HEK293T (cell line): ENCODE measurements at regions not wholly inside any gene's neighbourhood (a gene's known extent, or its start where the extent isn't known, plus 50 kb on each side); places are given as distances from the start of the nearest gene placed in this dataset.

Experiments used
- BHLHE40 ChIP-seq: fragments of 450-650 bp; IDR thresholded peaks from 2 replicates; pipeline ENCODE4 v1.6.1; 2016; ENCODE audit warnings: mild to moderate bottlenecking, moderate library complexity, borderline replicate concordance
- FOXA1 ChIP-seq: fragments of 450-650 bp; IDR thresholded peaks from 2 replicates; pipeline ENCODE4 v1.6.1; 2016; ENCODE audit warnings: mild to moderate bottlenecking
- FOXK2 ChIP-seq: fragments of 450-650 bp; IDR thresholded peaks from 2 replicates; pipeline ENCODE4 v1.6.1; 2016; ENCODE audit warnings: mild to moderate bottlenecking
- FOXM1 ChIP-seq: fragments of 450-650 bp; IDR thresholded peaks from 2 replicates; pipeline ENCODE4 v1.6.1; 2017; ENCODE audit warnings: mild to moderate bottlenecking, borderline replicate concordance
- HDGF ChIP-seq: fragments of 450-650 bp; IDR thresholded peaks from 2 replicates; pipeline ENCODE4 v1.6.1; 2017; ENCODE audit warnings: antibody characterized with exemption, borderline replicate concordance
- L3MBTL2 ChIP-seq: fragments of 450-650 bp; conservative IDR thresholded peaks from 2 replicates; pipeline ENCODE4 v1.6.1; 2016; ENCODE audit warnings: mild to moderate bottlenecking
- LEF1 ChIP-seq: fragments of 450-650 bp; IDR thresholded peaks from 2 replicates; pipeline ENCODE4 v1.6.1; 2017; ENCODE audit warnings: mild to moderate bottlenecking, borderline replicate concordance
- NFRKB ChIP-seq: fragments of 450-650 bp; IDR thresholded peaks from 2 replicates; pipeline ENCODE4 v1.6.1; 2016; ENCODE audit warnings: mild to moderate bottlenecking, moderate library complexity
- SP1 ChIP-seq: fragments of 450-650 bp; IDR thresholded peaks from 2 replicates; pipeline ENCODE4 v1.6.1; 2017
- SUZ12 ChIP-seq: fragments of 450-650 bp; IDR thresholded peaks from 2 replicates; pipeline ENCODE4 v1.6.1; 2016; ENCODE audit warnings: mild to moderate bottlenecking
- TARDBP ChIP-seq: fragments of 450-650 bp; IDR thresholded peaks from 2 replicates; pipeline ENCODE4 v1.6.1; 2016
- ZNF384 ChIP-seq: fragments of 450-650 bp; IDR thresholded peaks from 2 replicates; pipeline ENCODE4 v1.6.1; 2016

DNA sequence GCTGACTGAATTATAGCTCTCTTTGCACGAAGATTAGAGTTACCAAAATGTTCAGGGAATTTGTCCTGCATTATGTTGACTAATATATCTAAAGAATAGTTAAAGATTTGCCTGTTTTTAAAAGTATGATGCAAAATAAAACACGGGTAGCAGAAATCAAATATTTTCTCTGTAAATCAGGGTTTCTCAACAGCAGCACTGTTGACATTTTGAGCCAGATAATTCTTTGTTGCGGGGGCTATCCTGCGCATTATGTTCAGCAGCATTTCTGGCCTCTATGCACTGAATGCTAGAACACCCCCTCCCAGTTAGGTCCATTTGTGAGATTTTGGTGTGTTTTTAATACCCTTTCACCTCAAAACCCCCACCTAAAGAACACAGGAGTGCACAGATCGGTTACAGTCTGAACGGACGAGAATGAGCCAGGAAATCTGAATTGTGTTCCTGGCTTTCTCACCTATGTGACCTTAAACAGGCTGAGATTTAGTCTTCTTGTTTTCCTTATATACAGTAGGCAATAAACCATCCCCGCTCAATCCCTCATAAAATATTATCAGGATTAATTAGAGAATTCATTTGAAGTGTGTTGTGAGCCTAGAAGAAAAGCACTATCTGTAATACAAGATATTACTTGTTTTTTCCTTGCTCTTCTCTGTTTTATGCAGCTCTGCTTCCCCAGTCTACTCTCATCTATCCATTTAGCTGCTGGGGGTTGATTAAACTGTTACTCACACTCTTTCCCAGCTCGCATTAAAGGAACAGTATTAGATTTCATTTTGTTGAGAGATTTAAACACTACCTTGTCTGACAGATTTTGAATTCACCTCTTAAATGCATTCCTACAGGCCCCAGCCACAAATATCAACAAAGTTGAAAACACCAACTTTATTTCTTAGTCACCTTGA lies 247.5 kb upstream of the GOLIM4 start:
- no peak for TF ChIP-seq FOXM1
- TF ChIP-seq SP1 = no peak
- TF ChIP-seq SUZ12 = no peak
- TF ChIP-seq L3MBTL2 = no peak
- TF ChIP-seq BHLHE40 = no peak
- TF ChIP-seq FOXK2 = no peak
- TF ChIP-seq NFRKB = no peak
- TF ChIP-seq FOXA1 = no peak
- no peak for TF ChIP-seq LEF1
- TF ChIP-seq ZNF384 = no peak
- TF ChIP-seq TARDBP = no peak
- TF ChIP-seq HDGF = no peak
